GM12878 (cell line): ENCODE measurements at regions not wholly inside any gene's neighbourhood (a gene's known extent, or its start where the extent isn't known, plus 50 kb on each side); places are given as distances from the start of the nearest gene placed in this dataset.

ENCODE experiments used
- ATAC-seq: fragments of 200-7000 bp; cut with Tn5 transposase; 3 replicates; pipeline ENCODE4 v1.9.1; 2020; ENCODE audit warnings: mild to moderate bottlenecking, moderate library complexity
- BruUV-seq: library from RNA; stranded (reverse); fragments of 400-500 nt; replicated peaks from 2 replicates; lab custom pipeline; 2021; lab: Mats Ljungman, UMichigan
- CTCF ChIA-PET: fragments of 300-600 bp; sonication (Branson Sonifier 250); formaldehyde crosslinking; extraction: SDS; loops from one replicate; lab custom pipeline; 2021; ENCODE audit warnings: inconsistent platforms; lab: Yijun Ruan, JAX
- POLR2A ChIA-PET: fragments of 350-600 bp; formaldehyde crosslinking; extraction: SDS; loops from one replicate; lab custom pipeline; 2021; ENCODE audit warnings: inconsistent platforms; lab: Charles Lee
- RAD21 ChIA-PET: fragments of 300-600 bp; sonication (Branson Sonifier 250); formaldehyde crosslinking; loops from one replicate; lab custom pipeline; 2023; ENCODE audit warnings: antibody characterized with exemption; ENCODE audit not compliant: unreplicated experiment; lab: Charles Lee
- SMC1A ChIA-PET: fragments of 300-600 bp; sonication (Branson Sonifier 250); formaldehyde crosslinking; loops from one replicate; lab custom pipeline; 2023; ENCODE audit not compliant: unreplicated experiment, uncharacterized antibody; lab: Charles Lee
- DNase-seq: peaks from one replicate; pipeline ENCODE4 v3.0.0-alpha.2; 2011; ENCODE audit warnings: low read depth, low spot score
- FAIRE-seq: peaks from 3 replicates; lab custom pipeline; 2011; peaks lifted over from hg19 to GRCh38; lab: Jason Lieb, UNC
- H2AFZ ChIP-seq: 2 replicates; pipeline ENCODE4 v1.6.0; 2011; ENCODE audit warnings: low read depth, low read length, control low read depth; ENCODE audit not compliant: control insufficient read depth
- H3K27ac ChIP-seq: 2 replicates; pipeline ENCODE4 v1.5.1; 2011; ENCODE audit warnings: control low read depth; ENCODE audit not compliant: control insufficient read depth, insufficient read depth
- H3K27me3 ChIP-seq, 2 experiments: replicated peaks in 1 of 2; 2 replicates each; pipeline versions ENCODE4 v1.6.0 to v1.6.1; 2011; ENCODE audit warnings: low read length in 1 of 2; ENCODE audit not compliant: control insufficient read depth in 2 of 2, insufficient read depth in 2 of 2
- H3K36me3 ChIP-seq, 2 experiments: 2 replicates each; pipeline ENCODE4 v1.5.1; 2011; ENCODE audit warnings: low read length in 1 of 2; ENCODE audit not compliant: control insufficient read depth in 2 of 2, insufficient read depth in 2 of 2
- H3K4me1 ChIP-seq: 2 replicates; pipeline ENCODE4 v1.6.1; 2011; ENCODE audit warnings: mild to moderate bottlenecking, low read length, moderate library complexity, mixed read lengths; ENCODE audit not compliant: control insufficient read depth, insufficient read depth
- H3K4me2 ChIP-seq: 2 replicates; pipeline ENCODE4 v1.6.0; 2011; ENCODE audit warnings: control low read depth; ENCODE audit not compliant: control insufficient read depth, insufficient read depth
- H3K4me3 ChIP-seq: fragments of 200-600 bp; sonication (generic); 2 replicates; pipeline ENCODE4 v1.5.1; 2016
- H3K79me2 ChIP-seq: 2 replicates; pipeline ENCODE4 v1.6.0; 2011; ENCODE audit warnings: low read length; ENCODE audit not compliant: control insufficient read depth, insufficient read depth
- H3K9ac ChIP-seq: 2 replicates; pipeline ENCODE4 v1.8.0; 2011; ENCODE audit warnings: low read length, control low read depth, mixed read lengths; ENCODE audit not compliant: control insufficient read depth, insufficient read depth
- H3K9me3 ChIP-seq: replicated peaks from 3 replicates; pipeline ENCODE4 v1.5.1; 2011; ENCODE audit warnings: mild to moderate bottlenecking, low read length; ENCODE audit not compliant: control insufficient read depth, insufficient read depth
- H4K20me1 ChIP-seq: 2 replicates; pipeline ENCODE4 v1.6.0; 2011; ENCODE audit not compliant: control insufficient read depth, insufficient read depth
- BMI1 ChIP-seq: fragments of 450-650 bp; IDR thresholded peaks from 2 replicates; pipeline ENCODE4 v1.6.1; 2016; ENCODE audit warnings: mild to moderate bottlenecking, moderate library complexity, borderline replicate concordance
- CHD1 ChIP-seq: IDR thresholded peaks from 2 replicates; pipeline ENCODE4 v1.6.1; 2012; ENCODE audit warnings: low read depth, low read length, improper control_type of control experiment
- EED ChIP-seq: sonication (generic); IDR thresholded peaks from 2 replicates; pipeline ENCODE4 v1.6.1; 2016; ENCODE audit warnings: antibody characterized with exemption, low read depth
- EGR1 ChIP-seq, 2 experiments: IDR thresholded peaks; 1 replicate in 1 of 2; 2 replicates in 1 of 2; pipeline ENCODE4 v1.6.1; 2011 to 2012; ENCODE audit warnings: low read depth in 2 of 2, low read length in 2 of 2, borderline replicate concordance in 1 of 2, mild to moderate bottlenecking in 1 of 2, moderate library complexity in 1 of 2
- GATAD2B ChIP-seq: fragments of 450-650 bp; conservative IDR thresholded peaks from 2 replicates; pipeline ENCODE4 v1.6.1; 2017; ENCODE audit warnings: low read depth, mild to moderate bottlenecking, moderate library complexity
- HCFC1 ChIP-seq: fragments of 150-350 bp; IDR thresholded peaks from 2 replicates; pipeline ENCODE4 v1.6.1; 2014; ENCODE audit warnings: low read length
- IKZF1 ChIP-seq: fragments of 450-650 bp; conservative IDR thresholded peaks from 2 replicates; pipeline ENCODE4 v1.6.1; 2017; ENCODE audit warnings: antibody characterized with exemption, mild to moderate bottlenecking
- JUNB ChIP-seq: IDR thresholded peaks from 2 replicates; pipeline ENCODE4 v1.6.1; 2016; ENCODE audit warnings: antibody characterized with exemption, mild to moderate bottlenecking
- LARP7 ChIP-seq: fragments of 450-650 bp; IDR thresholded peaks from 2 replicates; pipeline ENCODE4 v1.6.1; 2017; ENCODE audit warnings: mild to moderate bottlenecking
- MXI1 ChIP-seq: fragments of 150-350 bp; IDR thresholded peaks from 2 replicates; pipeline ENCODE4 v1.6.1; 2011; ENCODE audit warnings: low read depth, mild to moderate bottlenecking, inconsistent platforms, low read length, improper control_type of control experiment
- NFXL1 ChIP-seq: fragments of 450-650 bp; IDR thresholded peaks from 2 replicates; pipeline ENCODE4 v1.6.1; 2017; ENCODE audit warnings: antibody characterized with exemption, mild to moderate bottlenecking, borderline replicate concordance
- NFYA ChIP-seq: IDR thresholded peaks from 2 replicates; pipeline ENCODE4 v1.6.1; 2011; ENCODE audit warnings: low read depth, mild to moderate bottlenecking, low read length, improper control_type of control experiment, borderline replicate concordance
- NKRF ChIP-seq: fragments of 450-650 bp; conservative IDR thresholded peaks from 2 replicates; pipeline ENCODE4 v1.6.1; 2017; ENCODE audit warnings: mild to moderate bottlenecking, moderate library complexity
- PKNOX1 ChIP-seq: fragments of 450-650 bp; IDR thresholded peaks from 2 replicates; pipeline ENCODE4 v1.6.1; 2016; ENCODE audit warnings: mild to moderate bottlenecking
- POLR2A ChIP-seq: IDR thresholded peaks from 2 replicates; pipeline ENCODE4 v1.6.1; 2011; ENCODE audit warnings: low read depth, mild to moderate bottlenecking, low read length
- POLR2AphosphoS2 ChIP-seq: IDR thresholded peaks from 2 replicates; pipeline ENCODE4 v1.6.1; 2011; ENCODE audit warnings: low read depth, mild to moderate bottlenecking, low read length, improper control_type of control experiment, moderate library complexity
- RFX5 ChIP-seq: IDR thresholded peaks from 2 replicates; pipeline ENCODE4 v1.6.1; 2011; ENCODE audit warnings: low read depth, low read length, improper control_type of control experiment
- SIX5 ChIP-seq: IDR thresholded peaks from 2 replicates; pipeline ENCODE4 v1.6.1; 2011; ENCODE audit warnings: mild to moderate bottlenecking, low read depth, low read length, moderate library complexity; ENCODE audit not compliant: severe bottlenecking
- SMARCA5 ChIP-seq: fragments of 450-650 bp; IDR thresholded peaks from 2 replicates; pipeline ENCODE4 v1.6.1; 2017; ENCODE audit warnings: mild to moderate bottlenecking
- STAT1 ChIP-seq: fragments of 450-650 bp; conservative IDR thresholded peaks from 2 replicates; pipeline ENCODE4 v1.6.1; 2014; ENCODE audit warnings: antibody characterized with exemption, mild to moderate bottlenecking
- WGBS: methylation state at CpG from one replicate; pipeline ENCODE4 v1.1.6; 2016; ENCODE audit warnings: low lambda C conversion rate; ENCODE audit not compliant: insufficient replicate concordance, insufficient coverage; ENCODE audit errors: missing lambda C conversion rate; 5-methylcytosine and 5-hydroxymethylcytosine counted together
- in situ Hi-C: fragments of 300-500 bp; cut with MboI; formaldehyde crosslinking; loops from 9 replicates; pipeline ENCODE4 v1.14.3; 2018; ENCODE audit warnings: mixed read lengths
- intact Hi-C: fragments of 100-400 bp; cut with micrococcal nuclease; formaldehyde crosslinking; loops from one replicate; pipeline ENCODE4 v1.14.2; 2022; ENCODE audit not compliant: unreplicated experiment

- WGBS: 0% methylated on average over 2 of the region's 2 CpGs
- DNase-seq: no peak
- BruUV-seq: no TSS peak
- in situ Hi-C loops: no loop called here
- intact Hi-C loops: no loop called here
- Histone ChIP-seq H4K20me1 (no peaks in the 10 kb centered on the region), H2AFZ (no peak overlapping the region), H3K36me3 (no peaks in the 10 kb centered on the region), H3K79me2 (no peaks in the 10 kb centered on the region), H3K9me3 (no peaks in the 10 kb centered on the region)
- ChIA-PET SMC1A (no interaction called here), CTCF (no interaction called here)
- TF ChIP-seq NKRF: no peak
- TF ChIP-seq CHD1: no peak
- TF ChIP-seq MXI1: no peak
- TF ChIP-seq SIX5: no peak
- no peak for TF ChIP-seq GATAD2B
- no peak for TF ChIP-seq HCFC1
- TF ChIP-seq EED: no peak
- TF ChIP-seq POLR2A: no peak
- no peak for TF ChIP-seq RFX5
- no peak for TF ChIP-seq NFYA
- TF ChIP-seq PKNOX1: no peak
- TF ChIP-seq JUNB: no peak
- no peak for TF ChIP-seq POLR2AphosphoS2
- TF ChIP-seq BMI1: no peak
- TF ChIP-seq LARP7: no peak
- no peak for TF ChIP-seq NFXL1
- no peak for TF ChIP-seq SMARCA5
- TF ChIP-seq STAT1: no peak
- TF ChIP-seq IKZF1: no peak
- no peak for TF ChIP-seq EGR1 (IDR thresholded peaks at IDR 0.05; ENCODE audit: borderline replicate concordance in 1 of 2, low read depth in 2 of 2, low read length in 2 of 2)
- TF ChIP-seq, all 136 proteins: peak for 0
- ATAC-seq (no peak), FAIRE-seq (no peak)
- H3K9ac ChIP-seq: no peak overlapping the region
- H3K27me3 ChIP-seq: no peaks in the 10 kb centered on the region
- H3K27ac ChIP-seq: no peak overlapping the region
- no peak overlapping the region for H3K4me3 ChIP-seq
- H3K4me2 ChIP-seq: no peak overlapping the region
- ChIA-PET POLR2A (no interaction called here), RAD21 (no interaction called here)
- no peaks in the 10 kb centered on the region for H3K4me1 ChIP-seq
Measured at GRCh38 chr1:68970571-68970970, 473.7 kb upstream of the DEPDC1 start.
